ENCODE measurements at regions not wholly inside any gene's neighbourhood (a gene's known extent, or its start where the extent isn't known, plus 50 kb on each side); places are given as distances from the start of the nearest gene placed in this dataset.

DNA sequence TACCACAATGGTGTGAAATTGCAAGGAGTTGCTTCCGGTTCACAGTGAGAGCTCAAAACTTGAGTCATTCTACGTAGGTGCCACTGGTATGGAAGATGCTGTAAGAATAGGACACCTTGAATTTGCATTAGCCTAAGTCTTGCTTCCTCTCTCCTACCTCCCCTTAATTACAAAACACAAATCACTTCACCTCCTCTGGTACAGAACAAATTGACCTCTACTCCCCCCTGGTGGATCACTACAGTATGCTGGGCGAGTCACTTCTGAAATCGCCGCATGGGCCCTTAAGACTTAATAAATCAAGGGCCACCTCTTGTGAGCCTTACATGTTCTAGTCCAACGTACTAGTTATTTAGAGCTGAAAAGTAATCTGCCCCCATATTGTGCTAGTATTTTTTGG lies 145.3 kb upstream of the SMARCA2 start:
- TF ChIP-seq, protein P1, sequence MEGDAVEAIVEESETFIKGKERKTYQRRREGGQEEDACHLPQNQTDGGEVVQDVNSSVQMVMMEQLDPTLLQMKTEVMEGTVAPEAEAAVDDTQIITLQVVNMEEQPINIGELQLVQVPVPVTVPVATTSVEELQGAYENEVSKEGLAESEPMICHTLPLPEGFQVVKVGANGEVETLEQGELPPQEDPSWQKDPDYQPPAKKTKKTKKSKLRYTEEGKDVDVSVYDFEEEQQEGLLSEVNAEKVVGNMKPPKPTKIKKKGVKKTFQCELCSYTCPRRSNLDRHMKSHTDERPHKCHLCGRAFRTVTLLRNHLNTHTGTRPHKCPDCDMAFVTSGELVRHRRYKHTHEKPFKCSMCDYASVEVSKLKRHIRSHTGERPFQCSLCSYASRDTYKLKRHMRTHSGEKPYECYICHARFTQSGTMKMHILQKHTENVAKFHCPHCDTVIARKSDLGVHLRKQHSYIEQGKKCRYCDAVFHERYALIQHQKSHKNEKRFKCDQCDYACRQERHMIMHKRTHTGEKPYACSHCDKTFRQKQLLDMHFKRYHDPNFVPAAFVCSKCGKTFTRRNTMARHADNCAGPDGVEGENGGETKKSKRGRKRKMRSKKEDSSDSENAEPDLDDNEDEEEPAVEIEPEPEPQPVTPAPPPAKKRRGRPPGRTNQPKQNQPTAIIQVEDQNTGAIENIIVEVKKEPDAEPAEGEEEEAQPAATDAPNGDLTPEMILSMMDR (IDR thresholded peaks at IDR 0.05; ENCODE audit: low read depth, low read length): peak; percentile 87
- no peak for TF ChIP-seq POLR2A (IDR thresholded peaks at IDR 0.05; ENCODE audit: extremely low read depth, insufficient read length)

All from NB4 (cell line).